Breast epithelium (tissue), 4 donors: ENCODE measurements at regions not wholly inside any gene's neighbourhood (a gene's known extent, or its start where the extent isn't known, plus 50 kb on each side); places are given as distances from the start of the nearest gene placed in this dataset.

ENCODE experiments used
- DNase-seq, 2 donors: peaks; one replicate each; pipeline ENCODE4 v3.0.0-alpha.2; 2019; ENCODE audit warnings: low spot score in 2 of 2
- H3K27ac ChIP-seq, 2 donors: fragments of 200-600 bp; sonication (generic) in 1 of 2; one replicate each; pipeline ENCODE4 v1.5.1; 2016 to 2019; ENCODE audit warnings: mild to moderate bottlenecking in 1 of 2
- H3K27me3 ChIP-seq, 2 donors: fragments of 200-600 bp; sonication (generic) in 1 of 2; one replicate each; pipeline versions ENCODE4 v1.5.1 to v1.6.0; 2017 to 2019; ENCODE audit warnings: control low read depth in 1 of 2, mild to moderate bottlenecking in 1 of 2
- H3K36me3 ChIP-seq: fragments of 200-600 bp; one replicate; pipeline ENCODE4 v1.5.1; 2019
- H3K4me1 ChIP-seq, 2 donors: fragments of 200-600 bp; sonication (generic); one replicate each; pipeline ENCODE4 v1.5.1; 2016 to 2019; ENCODE audit warnings: control low read depth in 1 of 2
- H3K4me3 ChIP-seq, 3 donors: fragments of 200-600 bp; sonication (generic); 1 replicate in 2 of 3; 2 replicates in 1 of 3; pipeline ENCODE4 v1.5.1; 2016 to 2019; ENCODE audit warnings: mild to moderate bottlenecking in 3 of 3, moderate library complexity in 2 of 3
- H3K9me3 ChIP-seq, 2 donors: fragments of 200-600 bp; sonication (generic) in 1 of 2; one replicate each; pipeline ENCODE4 v1.5.1; 2016 to 2019; ENCODE audit warnings: control low read depth in 1 of 2
- CTCF ChIP-seq, 3 donors: fragments of 450-650 bp; IDR thresholded peaks; one replicate each; pipeline ENCODE4 v1.5.1; 2016 to 2017; ENCODE audit warnings: antibody characterized with exemption in 3 of 3, mild to moderate bottlenecking in 3 of 3, moderate library complexity in 3 of 3
- POLR2A ChIP-seq: fragments of 450-650 bp; IDR thresholded peaks from one replicate; pipeline ENCODE4 v1.6.1; 2016; ENCODE audit warnings: antibody characterized with exemption, mild to moderate bottlenecking, moderate library complexity
- POLR2AphosphoS5 ChIP-seq, 3 donors: sonication (generic); formaldehyde crosslinking; IDR thresholded peaks; one replicate each; pipeline ENCODE4 v1.6.1; 2017; ENCODE audit warnings: antibody characterized with exemption in 3 of 3
- intact Hi-C: fragments of 100-400 bp; cut with DNase I; formaldehyde crosslinking; loops from one replicate; pipeline ENCODE4 v1.15.1; 2023; ENCODE audit warnings: low total_unique reads

GRCh38 chr10:52477305-52477704 is 163.2 kb downstream of the DKK1 start:
- H3K27ac ChIP-seq, result no peak overlapping the region
- no peak for DNase-seq
- H3K27me3 ChIP-seq, result peaks cover 0 to 3% of the 10 kb centered on the region in 2 donors
- TF ChIP-seq CTCF (IDR thresholded peaks at IDR 0.05), result no peak
- no peak for TF ChIP-seq POLR2AphosphoS5 (IDR thresholded peaks at IDR 0.05)
- no peak for TF ChIP-seq POLR2A
- no peak overlapping the region for H3K4me3 ChIP-seq
- intact Hi-C loops, result loop anchor here (5.0 kb wide), 1 partner anchor 150 kb away; no protein-coding TSS in a partner anchor
- H3K4me1 ChIP-seq, result no peaks in the 10 kb centered on the region
- no peaks in the 10 kb centered on the region for H3K9me3 ChIP-seq
- no peaks in the 10 kb centered on the region for H3K36me3 ChIP-seq

GRCh38 chr10:52479567-52479966 is 165.5 kb downstream of the DKK1 start:
- no peak overlapping the region for H3K27ac ChIP-seq
- no peak overlapping the region for H3K4me3 ChIP-seq
- peaks cover 0 to 3% of the 10 kb centered on the region in 2 donors for H3K27me3 ChIP-seq
- no peak for DNase-seq
- no peaks in the 10 kb centered on the region for H3K9me3 ChIP-seq
- no peaks in the 10 kb centered on the region for H3K4me1 ChIP-seq
- TF ChIP-seq POLR2AphosphoS5 (IDR thresholded peaks at IDR 0.05), result no peak
- TF ChIP-seq POLR2A, result no peak
- TF ChIP-seq CTCF (IDR thresholded peaks at IDR 0.05), result no peak
- no peaks in the 10 kb centered on the region for H3K36me3 ChIP-seq
- intact Hi-C loops, result loop anchor here (5.0 kb wide), 1 partner anchor 152 kb away; no protein-coding TSS in a partner anchor

- no peaks in the 10 kb centered on the region for H3K4me1 ChIP-seq
- H3K27ac ChIP-seq, result no peak overlapping the region
- no peak overlapping the region for H3K4me3 ChIP-seq
- H3K36me3 ChIP-seq, result no peaks in the 10 kb centered on the region
- TF ChIP-seq POLR2A (no peak), POLR2AphosphoS5 (IDR thresholded peaks at IDR 0.05) (no peak), CTCF (IDR thresholded peaks at IDR 0.05) (no peak)
- no peaks in the 10 kb centered on the region for H3K9me3 ChIP-seq
- intact Hi-C loops, result no loop called here
- peaks cover 0 to 3% of the 10 kb centered on the region in 2 donors for H3K27me3 ChIP-seq
- DNase-seq, result no peak
These were observed 168.0 kb downstream of the DKK1 start for GRCh38 chr10:52481986-52482555.

- Histone ChIP-seq H3K36me3 (no peaks in the 10 kb centered on the region), H3K4me3 (no peak overlapping the region), H3K9me3 (no peaks in the 10 kb centered on the region), H3K27me3 (peaks cover 0 to 3% of the 10 kb centered on the region in 2 donors), H3K4me1 (no peaks in the 10 kb centered on the region), H3K27ac (no peak overlapping the region)
- no peak for TF ChIP-seq POLR2AphosphoS5 (IDR thresholded peaks at IDR 0.05)
- no peak for TF ChIP-seq CTCF (IDR thresholded peaks at IDR 0.05)
- TF ChIP-seq POLR2A, result no peak
- no peak for DNase-seq
- intact Hi-C loops, result no loop called here
These were observed 169.5 kb downstream of the DKK1 start for GRCh38 chr10:52483587-52483986.

GRCh38 chr10:52484206-52485065 is 170.4 kb downstream of the DKK1 start:
- no peak for DNase-seq
- intact Hi-C loops, result no loop called here
- Histone ChIP-seq H3K36me3 (no peaks in the 10 kb centered on the region), H3K27me3 (peaks cover 0 to 3% of the 10 kb centered on the region in 2 donors), H3K27ac (no peak overlapping the region), H3K9me3 (no peaks in the 10 kb centered on the region), H3K4me1 (no peaks in the 10 kb centered on the region), H3K4me3 (no peak overlapping the region)
- TF ChIP-seq POLR2A, result no peak
- no peak for TF ChIP-seq CTCF (IDR thresholded peaks at IDR 0.05)
- TF ChIP-seq POLR2AphosphoS5 (IDR thresholded peaks at IDR 0.05), result no peak
